ENCODE measurements at regions not wholly inside any gene's neighbourhood (a gene's known extent, or its start where the extent isn't known, plus 50 kb on each side); places are given as distances from the start of the nearest gene placed in this dataset.

GRCh38 chr12:58186401-58186800 lies 245.0 kb downstream of the ATP23 start:
- no peak for DNase-seq (ENCODE audit: low read depth in 4 of 4, low spot score in 3 of 4)

- no peak for DNase-seq (ENCODE audit: low read depth in 4 of 4, low spot score in 3 of 4)
These were observed 245.5 kb downstream of the ATP23 start for GRCh38 chr12:58186914-58187313.

GRCh38 chr12:58189030-58189429 lies 247.7 kb downstream of the ATP23 start:
- no peak for DNase-seq (ENCODE audit: low read depth in 4 of 4, low spot score in 3 of 4)

- DNase-seq (ENCODE audit: low read depth in 4 of 4, low spot score in 3 of 4), result no peak
These were observed 248.5 kb downstream of the ATP23 start for GRCh38 chr12:58189893-58190292.

GRCh38 chr12:58190618-58191017 lies 249.3 kb downstream of the ATP23 start:
- DNase-seq (ENCODE audit: low read depth in 4 of 4, low spot score in 3 of 4), result no peak

GRCh38 chr12:58196971-58197370 lies 255.6 kb downstream of the ATP23 start:
- DNase-seq (ENCODE audit: low read depth in 4 of 4, low spot score in 3 of 4), result no peak

- DNase-seq (ENCODE audit: low read depth in 4 of 4, low spot score in 3 of 4), result no peak
These were observed 261.8 kb downstream of the ATP23 start for GRCh38 chr12:58202933-58203718.

GRCh38 chr12:58204071-58204470 lies 262.7 kb downstream of the ATP23 start:
- no peak for DNase-seq (ENCODE audit: low read depth in 4 of 4, low spot score in 3 of 4)

- no peak for DNase-seq (ENCODE audit: low read depth in 4 of 4, low spot score in 3 of 4)
These were observed 265.5 kb downstream of the ATP23 start for GRCh38 chr12:58206876-58207275.

GRCh38 chr12:58211211-58211610 lies 269.8 kb downstream of the ATP23 start:
- DNase-seq (ENCODE audit: low read depth in 4 of 4, low spot score in 3 of 4), result no peak

GRCh38 chr12:58217130-58217529 lies 275.8 kb downstream of the ATP23 start:
- DNase-seq (ENCODE audit: low read depth in 4 of 4, low spot score in 3 of 4), result no peak

GRCh38 chr12:58224536-58225105 lies 283.3 kb downstream of the ATP23 start:
- no peak for DNase-seq (ENCODE audit: low read depth in 4 of 4, low spot score in 3 of 4)

GRCh38 chr12:58225203-58225877 lies 284.0 kb downstream of the ATP23 start:
- no peak for DNase-seq (ENCODE audit: low read depth in 4 of 4, low spot score in 3 of 4)

GRCh38 chr12:58233886-58234285 lies 292.5 kb downstream of the ATP23 start:
- no peak for DNase-seq (ENCODE audit: low read depth in 4 of 4, low spot score in 3 of 4)

GRCh38 chr12:58238411-58238810 lies 297.0 kb downstream of the ATP23 start:
- no peak for DNase-seq (ENCODE audit: low read depth in 4 of 4, low spot score in 3 of 4)

- no peak for DNase-seq (ENCODE audit: low read depth in 4 of 4, low spot score in 3 of 4)
These were observed 299.7 kb downstream of the ATP23 start for GRCh38 chr12:58241099-58241498.

GRCh38 chr12:58242796-58243630 lies 301.6 kb downstream of the ATP23 start:
- no peak for DNase-seq (ENCODE audit: low read depth in 4 of 4, low spot score in 3 of 4)

GRCh38 chr12:58247633-58248032 lies 306.3 kb downstream of the ATP23 start:
- DNase-seq (ENCODE audit: low read depth in 4 of 4, low spot score in 3 of 4), result no peak

GRCh38 chr12:58248599-58248998 lies 307.2 kb downstream of the ATP23 start:
- DNase-seq (ENCODE audit: low read depth in 4 of 4, low spot score in 3 of 4), result no peak

- no peak for DNase-seq (ENCODE audit: low read depth in 4 of 4, low spot score in 3 of 4)
These were observed 308.2 kb downstream of the ATP23 start for GRCh38 chr12:58249610-58250009.

- DNase-seq (ENCODE audit: low read depth in 4 of 4, low spot score in 3 of 4), result no peak
These were observed 308.7 kb downstream of the ATP23 start for GRCh38 chr12:58250077-58250476.
